A673 (cell line): ENCODE measurements at regions not wholly inside any gene's neighbourhood (a gene's known extent, or its start where the extent isn't known, plus 50 kb on each side); places are given as distances from the start of the nearest gene placed in this dataset.

Experiments used
- BruUV-seq: library from RNA; stranded (reverse); fragments of 400-500 nt; replicated peaks from 2 replicates; lab custom pipeline; 2021; lab: Mats Ljungman, UMichigan
- CTCF ChIA-PET: fragments of 300-600 bp; sonication (Branson Sonifier 250); formaldehyde crosslinking; loops from one replicate; lab custom pipeline; 2022; ENCODE audit warnings: antibody characterized with exemption; lab: Charles Lee
- POLR2A ChIA-PET: fragments of 300-600 bp; sonication (Branson Sonifier 250); formaldehyde crosslinking; loops from one replicate; lab custom pipeline; 2022; ENCODE audit warnings: antibody characterized with exemption; ENCODE audit not compliant: low non-redundant PET; lab: Charles Lee
- DNase-seq: peaks from one replicate; pipeline ENCODE4 v3.0.0-alpha.2; 2015; ENCODE audit warnings: low spot score
- H3K27ac ChIP-seq: fragments of 200-600 bp; sonication (generic); 2 replicates; pipeline ENCODE4 v1.5.1; 2016; ENCODE audit warnings: mixed run types, low read depth, mild to moderate bottlenecking, mixed read lengths, antibody characterized with exemption, low read length; ENCODE audit not compliant: poor library complexity, severe bottlenecking
- H3K27me3 ChIP-seq: fragments of 200-600 bp; sonication (generic); replicated peaks from 2 replicates; pipeline ENCODE4 v1.6.1; 2017; ENCODE audit warnings: mixed run types, low read depth, mild to moderate bottlenecking, mixed read lengths, antibody characterized with exemption, low read length; ENCODE audit not compliant: insufficient read depth, poor library complexity
- H3K36me3 ChIP-seq: fragments of 200-600 bp; sonication (generic); 2 replicates; pipeline ENCODE4 v1.6.1; 2016; ENCODE audit warnings: mixed run types, mild to moderate bottlenecking, mixed read lengths, antibody characterized with exemption, low read length; ENCODE audit not compliant: insufficient read depth, poor library complexity, severe bottlenecking
- H3K4me1 ChIP-seq: fragments of 200-600 bp; sonication (generic); 2 replicates; pipeline ENCODE4 v1.6.1; 2017; ENCODE audit warnings: mixed run types, mild to moderate bottlenecking, mixed read lengths, antibody characterized with exemption, low read length; ENCODE audit not compliant: insufficient read depth, poor library complexity, severe bottlenecking
- H3K4me3 ChIP-seq: fragments of 200-600 bp; sonication (generic); 2 replicates; pipeline ENCODE4 v1.5.1; 2016; ENCODE audit warnings: low read depth, mixed run types, mild to moderate bottlenecking, mixed read lengths, low read length; ENCODE audit not compliant: poor library complexity, severe bottlenecking
- H3K9me3 ChIP-seq: fragments of 200-600 bp; sonication (generic); 2 replicates; pipeline ENCODE4 v1.6.1; 2016; ENCODE audit warnings: mixed run types, low read depth, mild to moderate bottlenecking, mixed read lengths, antibody characterized with exemption, low read length; ENCODE audit not compliant: poor library complexity, severe bottlenecking
- EZH2 ChIP-seq: fragments of 200-600 bp; sonication (generic); IDR thresholded peaks from 2 replicates; pipeline ENCODE4 v1.6.1; 2017; ENCODE audit warnings: borderline replicate concordance, low read depth, mild to moderate bottlenecking, mixed read lengths, antibody characterized with exemption, low read length; ENCODE audit not compliant: poor library complexity, severe bottlenecking
- intact Hi-C: fragments of 100-400 bp; cut with micrococcal nuclease; formaldehyde crosslinking; loops from one replicate; pipeline ENCODE4 v1.10.0; 2022; ENCODE audit not compliant: unreplicated experiment
- TF ChIP-seq, protein P1 (sequence below): fragments of 300-800, 200-600 bp; sonication (generic); conservative IDR thresholded peaks from 2 replicates; pipeline ENCODE4 v1.5.1; 2017; ENCODE audit warnings: low read depth, mild to moderate bottlenecking, antibody characterized with exemption, low read length, moderate library complexity, mixed read lengths

DNA sequence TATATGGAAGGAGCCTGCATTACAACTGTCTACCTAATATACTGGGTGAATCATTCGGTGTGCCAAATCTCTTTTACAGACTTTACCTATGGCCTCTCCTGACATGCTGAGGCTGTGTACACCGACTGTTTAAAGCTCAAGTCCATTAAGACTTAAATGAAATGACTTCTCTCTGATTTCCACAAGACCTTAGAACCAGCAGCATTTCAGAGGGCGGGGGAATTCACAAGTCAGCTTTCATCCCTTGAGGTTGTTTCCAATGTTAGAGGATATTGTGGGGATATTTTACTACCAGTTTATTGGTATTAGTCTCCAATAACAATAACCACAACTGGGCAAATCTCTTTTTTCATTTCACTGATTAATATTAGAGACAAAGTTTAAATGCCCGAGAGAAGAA, 87.1 kb upstream of the IKZF1 start:
- Histone ChIP-seq H3K36me3 (no peaks in the 10 kb centered on the region), H3K4me3 (no peak overlapping the region), H3K4me1 (no peaks in the 10 kb centered on the region), H3K9me3 (peaks cover 6% of the 10 kb centered on the region), H3K27ac (no peak overlapping the region), H3K27me3 (no peaks in the 10 kb centered on the region)
- BruUV-seq = no TSS peak
- intact Hi-C loops = no loop called here
- ChIA-PET CTCF (no interaction called here), POLR2A (no interaction called here)
- no peak for DNase-seq
- TF ChIP-seq, protein P1, sequence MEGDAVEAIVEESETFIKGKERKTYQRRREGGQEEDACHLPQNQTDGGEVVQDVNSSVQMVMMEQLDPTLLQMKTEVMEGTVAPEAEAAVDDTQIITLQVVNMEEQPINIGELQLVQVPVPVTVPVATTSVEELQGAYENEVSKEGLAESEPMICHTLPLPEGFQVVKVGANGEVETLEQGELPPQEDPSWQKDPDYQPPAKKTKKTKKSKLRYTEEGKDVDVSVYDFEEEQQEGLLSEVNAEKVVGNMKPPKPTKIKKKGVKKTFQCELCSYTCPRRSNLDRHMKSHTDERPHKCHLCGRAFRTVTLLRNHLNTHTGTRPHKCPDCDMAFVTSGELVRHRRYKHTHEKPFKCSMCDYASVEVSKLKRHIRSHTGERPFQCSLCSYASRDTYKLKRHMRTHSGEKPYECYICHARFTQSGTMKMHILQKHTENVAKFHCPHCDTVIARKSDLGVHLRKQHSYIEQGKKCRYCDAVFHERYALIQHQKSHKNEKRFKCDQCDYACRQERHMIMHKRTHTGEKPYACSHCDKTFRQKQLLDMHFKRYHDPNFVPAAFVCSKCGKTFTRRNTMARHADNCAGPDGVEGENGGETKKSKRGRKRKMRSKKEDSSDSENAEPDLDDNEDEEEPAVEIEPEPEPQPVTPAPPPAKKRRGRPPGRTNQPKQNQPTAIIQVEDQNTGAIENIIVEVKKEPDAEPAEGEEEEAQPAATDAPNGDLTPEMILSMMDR = no peak
- TF ChIP-seq EZH2 = no peak

DNA sequence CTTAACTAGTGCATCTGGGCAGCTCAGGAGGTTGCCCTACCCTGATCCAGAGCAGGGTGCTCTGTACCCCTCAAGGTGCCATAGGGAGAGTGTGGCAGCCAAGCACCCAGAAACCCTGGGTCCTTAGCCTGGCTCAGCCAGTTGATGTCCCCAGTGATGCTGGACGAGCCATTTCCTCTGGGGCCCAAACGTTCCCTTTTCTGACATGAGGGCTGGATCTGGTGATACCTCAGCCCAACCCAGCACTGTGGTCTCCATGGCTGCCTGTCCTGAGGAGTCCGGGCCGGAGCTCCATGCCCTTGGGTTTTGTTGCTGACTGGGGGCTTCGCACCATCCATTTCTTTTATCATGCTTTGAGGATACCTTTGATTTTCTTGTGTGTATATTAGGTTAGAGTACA, 87.9 kb upstream of the IKZF1 start:
- no TSS peak for BruUV-seq
- intact Hi-C loops = no loop called here
- no peaks in the 10 kb centered on the region for H3K9me3 ChIP-seq
- no peak overlapping the region for H3K4me3 ChIP-seq
- H3K36me3 ChIP-seq = no peaks in the 10 kb centered on the region
- H3K27ac ChIP-seq = no peak overlapping the region
- no peak for DNase-seq
- no peak for TF ChIP-seq EZH2
- TF ChIP-seq, protein P1 = no peak
- CTCF ChIA-PET = no interaction called here
- H3K4me1 ChIP-seq = no peaks in the 10 kb centered on the region
- POLR2A ChIA-PET = no interaction called here
- no peaks in the 10 kb centered on the region for H3K27me3 ChIP-seq

DNA sequence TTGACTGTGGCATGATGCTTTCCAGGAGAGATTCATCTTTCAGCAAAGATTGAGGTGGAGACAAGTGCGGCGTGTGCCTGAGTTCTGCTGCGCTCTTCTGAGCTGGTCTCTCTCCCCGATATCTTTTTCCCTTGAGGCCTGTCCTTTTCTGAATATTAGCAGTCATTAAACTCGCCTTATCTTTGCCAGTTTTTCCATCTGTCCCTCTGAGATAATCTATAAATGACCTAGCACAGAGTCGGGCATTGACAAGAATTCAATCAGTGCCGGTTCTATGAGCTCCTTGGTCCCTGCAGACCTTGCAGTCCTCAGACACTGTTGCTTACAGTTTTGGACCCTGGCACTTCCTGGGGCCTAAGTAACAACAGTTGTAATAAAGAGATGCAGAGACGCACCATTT, 89.7 kb upstream of the IKZF1 start:
- DNase-seq = no peak
- Histone ChIP-seq H3K27me3 (no peaks in the 10 kb centered on the region), H3K4me3 (no peak overlapping the region), H3K36me3 (no peaks in the 10 kb centered on the region), H3K9me3 (no peaks in the 10 kb centered on the region), H3K27ac (no peak overlapping the region), H3K4me1 (no peaks in the 10 kb centered on the region)
- ChIA-PET CTCF (no interaction called here), POLR2A (no interaction called here)
- intact Hi-C loops = no loop called here
- no peak for TF ChIP-seq EZH2
- TF ChIP-seq, protein P1 = no peak
- BruUV-seq = no TSS peak
